Stimulated activated CD4-positive, alpha-beta T cell treated with anti-CD3 and anti-CD28 coated beads, TNF-alpha, amount 100 ng/mL, for 1 hour (primary cell): ENCODE measurements at regions not wholly inside any gene's neighbourhood (a gene's known extent, or its start where the extent isn't known, plus 50 kb on each side); places are given as distances from the start of the nearest gene placed in this dataset.
A peak's percentile ranks its signal among the peaks of the same experiment; 100 is the strongest.

Experiments
- DNase-seq, 3 donors: peaks; one replicate each; pipeline ENCODE4 v3.0.0-alpha.2; 2020; ENCODE audit warnings: low read depth in 3 of 3, low spot score in 1 of 3

DNA sequence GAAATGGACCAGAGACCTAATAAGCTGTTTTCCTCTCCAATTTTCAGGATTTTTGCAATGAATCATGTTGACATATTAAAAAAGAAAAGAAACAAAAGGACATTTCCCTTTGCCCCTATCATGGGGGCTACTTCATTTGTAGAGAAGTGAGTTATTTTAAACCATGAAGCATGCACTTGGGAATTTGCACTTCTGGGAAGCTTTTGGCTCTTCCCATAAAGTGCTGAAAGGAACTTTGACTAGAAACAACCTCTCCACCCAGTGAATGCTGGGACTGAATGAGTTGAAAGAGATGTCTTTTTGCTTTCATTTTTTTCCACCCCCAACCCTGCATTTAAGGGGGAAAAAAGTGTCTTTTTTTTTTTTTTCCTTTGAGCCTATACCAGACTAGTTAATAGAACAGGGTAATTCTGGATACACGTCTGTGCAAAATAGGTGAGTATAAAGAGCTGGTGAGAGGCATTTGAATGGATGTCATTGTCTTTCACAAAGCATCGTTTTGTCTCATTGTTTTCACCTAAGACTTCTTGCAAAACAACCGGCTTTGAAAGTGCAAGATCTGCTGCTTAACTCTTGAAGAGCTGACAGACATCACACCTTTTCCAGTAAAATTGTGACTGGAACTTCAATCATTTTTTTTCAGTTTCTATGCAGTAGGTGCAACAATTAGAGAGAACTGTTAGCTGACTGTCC lies 138.7 kb upstream of the BACH2 start:
- DNase-seq, result no peak

GRCh38 chr6:90434094-90434493 lies 137.5 kb upstream of the BACH2 start:
- no peak for DNase-seq

DNA sequence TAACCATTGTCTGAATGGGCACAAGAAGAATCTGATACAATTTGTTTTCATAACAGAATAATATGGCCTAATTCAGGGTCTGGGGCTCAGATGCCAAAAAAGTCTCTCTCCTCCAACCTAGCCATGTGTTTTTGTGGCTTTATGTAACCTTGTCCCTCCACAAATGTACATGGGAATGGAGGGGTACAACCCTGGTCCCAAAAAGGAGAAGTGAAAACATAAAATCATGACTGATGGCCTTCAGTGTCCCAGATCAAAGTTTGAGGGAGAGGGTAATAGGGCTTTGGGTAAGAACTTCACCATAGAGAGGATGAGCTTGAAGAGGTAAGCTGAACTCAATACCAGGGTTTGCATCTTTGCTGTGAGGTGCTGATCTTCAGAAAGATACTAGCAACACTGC lies 136.3 kb upstream of the BACH2 start:
- no peak for DNase-seq

GRCh38 chr6:90432041-90432775 lies 135.6 kb upstream of the BACH2 start:
- no peak for DNase-seq

DNA sequence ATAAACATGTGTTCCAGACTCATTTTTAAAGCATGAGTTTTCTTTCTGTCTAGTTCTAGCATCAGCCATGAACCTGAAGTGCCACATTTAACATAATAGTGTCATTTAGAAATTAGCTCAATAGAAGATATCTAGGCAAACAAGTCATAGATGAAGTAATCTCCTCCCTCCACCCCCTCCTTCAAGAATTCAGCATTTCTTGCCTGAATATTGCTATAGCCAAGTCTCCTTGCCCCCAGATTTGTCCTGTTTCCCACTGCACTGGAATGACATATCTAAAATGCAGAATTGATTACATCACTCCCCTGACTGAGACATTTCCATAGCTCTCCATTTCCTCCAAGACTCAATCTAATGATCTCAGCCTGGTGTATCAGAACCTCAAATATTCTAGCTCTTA lies 134.9 kb upstream of the BACH2 start:
- DNase-seq, result no peak

GRCh38 chr6:90429713-90430112 lies 133.1 kb upstream of the BACH2 start:
- no peak for DNase-seq

DNA sequence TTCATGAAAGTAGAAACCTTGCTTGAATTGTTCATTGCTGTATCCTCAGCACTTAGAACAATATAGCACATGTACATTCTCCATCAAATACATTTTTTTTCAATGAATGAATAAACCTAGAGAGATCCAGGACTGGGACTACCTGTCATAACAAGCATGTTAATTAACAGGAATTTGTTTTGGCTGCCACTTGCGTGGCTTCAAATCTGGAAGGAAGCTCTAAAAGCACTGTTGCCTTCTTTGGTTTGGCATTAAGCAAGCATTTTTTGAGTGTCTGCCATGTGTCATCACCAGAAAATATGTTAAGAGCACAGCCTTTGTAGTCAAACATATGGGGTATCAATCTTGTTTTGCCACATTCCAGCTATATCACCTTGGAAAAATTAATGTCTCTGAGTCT lies 131.9 kb upstream of the BACH2 start:
- DNase-seq, result no peak

- DNase-seq, result no peak
Observed at GRCh38 chr6:90425161-90425641, 128.6 kb upstream of the BACH2 start.

DNA sequence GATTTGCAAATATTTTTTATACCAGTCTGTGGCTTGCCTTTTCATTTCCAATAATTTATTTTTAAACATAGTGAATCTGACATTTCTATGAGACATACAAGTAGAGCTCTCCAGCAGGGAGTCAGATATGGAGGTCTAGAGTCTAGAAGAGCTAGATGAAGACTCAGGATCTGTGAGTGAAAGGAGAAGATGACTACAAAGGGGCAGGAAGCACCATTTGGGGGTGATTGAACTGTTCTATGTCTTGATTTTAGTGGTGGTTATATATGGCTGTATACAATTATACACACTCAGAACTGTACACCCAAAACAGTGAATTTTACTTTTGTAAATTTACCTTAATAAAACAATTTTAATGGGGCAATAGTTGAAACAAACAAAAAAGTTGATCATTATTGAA lies 127.9 kb upstream of the BACH2 start:
- DNase-seq, result no peak

DNA sequence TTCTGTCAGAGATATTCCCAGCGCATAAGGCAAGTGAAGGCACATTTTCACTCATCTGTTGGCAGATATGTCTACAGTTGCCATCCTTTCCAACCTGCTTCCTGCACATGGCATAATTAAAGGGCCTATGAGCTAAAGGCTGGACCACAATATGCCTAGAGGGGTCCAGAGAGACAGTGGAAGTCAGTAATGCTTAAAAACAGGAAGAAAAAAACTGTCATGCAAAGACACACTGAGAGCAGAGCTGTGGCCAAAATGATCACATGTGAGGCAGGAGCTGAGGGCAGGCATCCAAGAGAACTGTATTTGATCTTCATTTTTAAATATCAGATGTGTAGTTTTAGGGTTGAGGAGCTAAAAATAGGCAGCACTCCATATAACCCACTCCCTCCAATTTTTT lies 125.0 kb upstream of the BACH2 start:
- no peak for DNase-seq

- no peak for DNase-seq
Observed at GRCh38 chr6:90420500-90420899, 123.9 kb upstream of the BACH2 start.

- no peak for DNase-seq
Observed at GRCh38 chr6:90417385-90417784, 120.7 kb upstream of the BACH2 start.

GRCh38 chr6:90416322-90416721 lies 119.7 kb upstream of the BACH2 start:
- no peak for DNase-seq

DNA sequence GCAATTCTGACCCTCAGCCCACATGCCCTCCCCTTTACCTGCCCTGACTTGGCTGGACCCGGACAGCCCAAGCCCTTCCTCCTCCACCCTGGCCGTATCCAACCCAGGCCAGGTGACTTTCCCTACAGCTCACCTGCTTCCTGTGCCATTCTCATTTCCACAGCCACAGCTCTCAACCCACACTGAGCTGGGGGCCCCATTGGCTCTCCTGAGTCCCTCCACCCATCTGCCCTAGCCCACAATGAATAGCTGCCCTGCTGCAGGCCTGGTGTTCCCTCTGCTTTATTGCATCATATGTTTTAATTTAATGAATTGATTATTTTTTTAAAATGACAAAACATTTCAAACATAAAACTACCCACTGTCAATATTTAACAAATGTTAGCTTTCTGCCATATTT lies 118.5 kb upstream of the BACH2 start:
- no peak for DNase-seq

DNA sequence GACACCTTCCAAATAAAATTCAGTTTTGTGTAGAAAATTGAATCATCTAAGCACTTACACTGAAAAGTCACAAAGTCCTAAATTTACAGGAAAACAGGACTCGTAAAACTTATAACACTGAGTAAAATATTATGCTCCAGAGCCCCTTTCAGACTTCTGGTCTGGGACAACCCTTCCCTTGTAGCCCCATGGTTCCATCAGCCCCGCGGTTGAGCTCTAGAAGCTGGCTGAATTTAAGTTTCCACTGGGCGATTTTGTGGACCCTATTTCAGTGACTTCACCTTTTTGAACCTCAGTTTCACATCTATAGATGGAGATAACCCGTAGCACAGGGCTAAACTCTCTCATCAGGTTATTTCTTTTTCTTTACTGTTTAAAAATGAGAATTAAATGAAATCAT lies 117.7 kb upstream of the BACH2 start:
- no peak for DNase-seq

GRCh38 chr6:90413867-90414266 lies 117.2 kb upstream of the BACH2 start:
- peak; percentile 39 to 53 (median 52) for DNase-seq

GRCh38 chr6:90413396-90413795 lies 116.8 kb upstream of the BACH2 start:
- no peak for DNase-seq

- DNase-seq, result no peak
Observed at GRCh38 chr6:90412538-90413369, 116.1 kb upstream of the BACH2 start.

GRCh38 chr6:90411292-90411781 lies 114.7 kb upstream of the BACH2 start:
- DNase-seq, result peak in 2 of 3 donors; percentile 29 to 46

GRCh38 chr6:90409700-90410099 lies 113.1 kb upstream of the BACH2 start:
- DNase-seq, result no peak

GRCh38 chr6:90406957-90407356 lies 110.3 kb upstream of the BACH2 start:
- no peak for DNase-seq
